Neural cell (in vitro differentiated cells): ENCODE measurements at regions not wholly inside any gene's neighbourhood (a gene's known extent, or its start where the extent isn't known, plus 50 kb on each side); places are given as distances from the start of the nearest gene placed in this dataset.

Experiments used
- H2AFZ ChIP-seq: fragments of 200-600, 300-800 bp; sonication (generic), shearing (Covaris generic); 2 replicates; pipeline ENCODE4 v1.6.0; 2014; ENCODE audit warnings: low read depth, mild to moderate bottlenecking, antibody characterized with exemption, low read length, moderate library complexity
- H3F3A ChIP-seq: fragments of 200-600 bp; shearing (Covaris generic); 2 replicates; pipeline ENCODE4 v1.6.1; 2016; ENCODE audit warnings: mild to moderate bottlenecking, moderate library complexity, mixed read lengths, antibody characterized with exemption, low read length; ENCODE audit not compliant: insufficient read depth, poor library complexity, severe bottlenecking
- H3K27ac ChIP-seq: fragments of 200-600, 300-800 bp; sonication (generic), shearing (Covaris generic); 2 replicates; pipeline ENCODE4 v1.5.1; 2014; ENCODE audit warnings: mild to moderate bottlenecking, low read length, moderate library complexity
- H3K27me3 ChIP-seq: fragments of 300-800, 200-600 bp; sonication (generic), shearing (Covaris generic); 2 replicates; pipeline ENCODE4 v1.6.0; 2014; ENCODE audit warnings: mild to moderate bottlenecking, low read depth, low read length, moderate library complexity; ENCODE audit not compliant: insufficient read depth
- H3K36me3 ChIP-seq: fragments of 300-800, 200-600 bp; sonication (generic), shearing (Covaris generic); 2 replicates; pipeline ENCODE4 v1.5.1; 2014; ENCODE audit warnings: mild to moderate bottlenecking, antibody characterized with exemption, low read length, moderate library complexity; ENCODE audit not compliant: insufficient read depth
- H3K4me2 ChIP-seq: fragments of 300-800, 200-600 bp; sonication (generic), shearing (Covaris generic); 2 replicates; pipeline ENCODE4 v1.6.0; 2014; ENCODE audit warnings: mild to moderate bottlenecking, low read length
- H3K4me3 ChIP-seq: fragments of 300-800, 200-600 bp; sonication (generic), shearing (Covaris generic); 2 replicates; pipeline ENCODE4 v1.5.1; 2014; ENCODE audit warnings: mild to moderate bottlenecking, low read length, moderate library complexity
- H3K79me2 ChIP-seq: fragments of 200-600 bp; shearing (Covaris generic); replicated peaks from 2 replicates; pipeline ENCODE4 v1.6.0; 2014; ENCODE audit warnings: mild to moderate bottlenecking, low read length, moderate library complexity; ENCODE audit not compliant: insufficient read depth
- H3K9ac ChIP-seq: fragments of 300-800, 200-600 bp; sonication (generic), shearing (Covaris generic); 2 replicates; pipeline ENCODE4 v1.6.1; 2016; ENCODE audit warnings: mild to moderate bottlenecking, low read length, mixed read lengths
- H3K9me2 ChIP-seq: fragments of 200-600 bp; shearing (Covaris generic); 2 replicates; pipeline ENCODE4 v1.6.1; 2016; ENCODE audit warnings: mild to moderate bottlenecking, low read length, mixed read lengths; ENCODE audit not compliant: insufficient read depth
- H3K9me3 ChIP-seq: fragments of 200-600, 300-800 bp; sonication (generic), shearing (Covaris generic); 2 replicates; pipeline ENCODE4 v1.6.1; 2016; ENCODE audit warnings: mild to moderate bottlenecking, mixed run types, low read length, moderate library complexity, mixed read lengths
- H4K20me1 ChIP-seq: fragments of 200-600 bp; shearing (Covaris generic); 2 replicates; pipeline ENCODE4 v1.6.1; 2016; ENCODE audit warnings: mild to moderate bottlenecking, mixed run types; ENCODE audit not compliant: insufficient read depth
- EP300 ChIP-seq: fragments of 450-650 bp; conservative IDR thresholded peaks from 2 replicates; pipeline ENCODE4 v1.6.1; 2014; ENCODE audit warnings: antibody characterized with exemption, mild to moderate bottlenecking, moderate library complexity; ENCODE audit not compliant: poor library complexity, severe bottlenecking
- EZH2 ChIP-seq: fragments of 200-600, 300-800 bp; shearing (Covaris generic), sonication (generic); IDR thresholded peaks from 2 replicates; pipeline ENCODE4 v1.6.1; 2014; ENCODE audit warnings: antibody characterized with exemption, low read length, borderline replicate concordance, mild to moderate bottlenecking; ENCODE audit not compliant: insufficient read depth, poor library complexity, severe bottlenecking
- MXI1 ChIP-seq: fragments of 450-650 bp; conservative IDR thresholded peaks from 2 replicates; pipeline ENCODE4 v1.6.1; 2014; ENCODE audit warnings: antibody characterized with exemption, mild to moderate bottlenecking; ENCODE audit not compliant: poor library complexity, severe bottlenecking
- POLR2AphosphoS5 ChIP-seq: IDR thresholded peaks from 2 replicates; pipeline ENCODE4 v1.6.1; 2012
- RAD21 ChIP-seq: fragments of 450-650 bp; conservative IDR thresholded peaks from 2 replicates; pipeline ENCODE4 v1.6.1; 2014; ENCODE audit warnings: antibody characterized with exemption, mild to moderate bottlenecking, moderate library complexity
- SMC3 ChIP-seq: fragments of 450-650 bp; conservative IDR thresholded peaks from 2 replicates; pipeline ENCODE4 v1.6.1; 2014; ENCODE audit warnings: antibody characterized with exemption, mild to moderate bottlenecking, moderate library complexity; ENCODE audit not compliant: poor library complexity
- TAF1 ChIP-seq: IDR thresholded peaks from 2 replicates; pipeline ENCODE4 v1.6.1; 2012; ENCODE audit warnings: low read depth
- TF ChIP-seq, protein P1 (sequence below): IDR thresholded peaks from 2 replicates; pipeline ENCODE4 v1.6.1; 2012; ENCODE audit warnings: borderline replicate concordance
- TF ChIP-seq, protein P2 (sequence below): fragments of 450-650 bp; IDR thresholded peaks from 2 replicates; pipeline ENCODE4 v1.5.1; 2014; ENCODE audit warnings: antibody characterized with exemption, mild to moderate bottlenecking, moderate library complexity; ENCODE audit not compliant: poor library complexity, severe bottlenecking

DNA sequence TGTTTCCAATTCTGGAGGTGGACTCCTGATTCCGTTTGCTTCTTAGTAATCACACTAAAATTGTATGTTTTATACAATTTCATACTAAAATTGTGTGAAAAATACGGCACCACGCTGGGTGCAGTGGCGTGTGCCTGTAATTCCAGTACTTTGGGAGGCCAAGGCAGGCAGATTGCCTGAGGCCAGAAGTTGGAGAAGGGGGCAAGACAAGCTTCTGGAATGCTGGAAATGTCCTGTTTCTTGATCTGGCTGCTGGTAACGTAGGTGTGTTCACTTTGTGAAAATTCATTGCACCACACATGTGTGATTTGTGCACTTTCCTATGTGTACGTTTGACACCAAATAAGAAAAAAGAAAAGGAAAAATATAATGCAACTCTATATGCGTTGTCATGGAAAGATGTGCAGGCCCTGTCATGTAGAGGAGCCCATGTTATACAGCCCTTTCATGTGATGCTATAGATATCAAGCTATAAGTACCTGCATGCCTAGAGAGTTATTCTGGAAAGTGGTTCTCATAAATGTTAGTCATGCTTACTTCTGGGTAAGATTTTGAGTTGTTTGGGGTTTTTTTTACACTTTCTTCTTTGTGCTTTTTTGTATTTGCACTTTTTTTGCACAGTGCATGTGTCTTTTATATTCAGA is 119.9 kb downstream of the TMEM174 start:
- peaks cover 70% of the 10 kb centered on the region for H3K27me3 ChIP-seq
- H3K9me2 ChIP-seq = no peaks in the 10 kb centered on the region

DNA sequence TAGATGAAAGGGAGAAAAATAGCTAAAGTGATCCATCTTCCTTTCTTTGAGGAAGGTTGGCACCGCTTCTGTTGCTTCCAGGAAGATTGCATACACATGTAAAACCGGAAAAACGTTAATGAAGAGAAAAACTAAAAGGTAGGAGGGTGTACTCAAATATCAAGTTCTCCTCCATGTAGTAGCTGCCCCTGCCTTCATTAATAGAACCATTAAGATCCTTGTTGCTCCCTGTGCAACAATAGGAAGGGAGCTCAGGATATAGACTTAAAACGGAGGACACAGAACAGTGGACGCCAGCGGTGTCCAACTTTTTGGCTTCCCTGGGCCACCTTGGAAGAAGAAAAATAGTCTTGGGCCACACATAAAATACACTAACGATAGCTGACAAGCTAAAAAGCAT is 118.9 kb downstream of the TMEM174 start:
- Histone ChIP-seq H3K9ac (no peak overlapping the region), H2AFZ (no peak overlapping the region), H3K9me2 (no peaks in the 10 kb centered on the region), H3K36me3 (no peaks in the 10 kb centered on the region), H3K4me3 (no peak overlapping the region), H3F3A (no peaks in the 10 kb centered on the region), H3K79me2 (no peaks in the 10 kb centered on the region), H3K9me3 (no peaks in the 10 kb centered on the region), H3K27ac (no peak overlapping the region), H4K20me1 (no peaks in the 10 kb centered on the region), H3K27me3 (peaks cover 60% of the 10 kb centered on the region), H3K4me2 (no peak overlapping the region)
- TF ChIP-seq, protein P1, sequence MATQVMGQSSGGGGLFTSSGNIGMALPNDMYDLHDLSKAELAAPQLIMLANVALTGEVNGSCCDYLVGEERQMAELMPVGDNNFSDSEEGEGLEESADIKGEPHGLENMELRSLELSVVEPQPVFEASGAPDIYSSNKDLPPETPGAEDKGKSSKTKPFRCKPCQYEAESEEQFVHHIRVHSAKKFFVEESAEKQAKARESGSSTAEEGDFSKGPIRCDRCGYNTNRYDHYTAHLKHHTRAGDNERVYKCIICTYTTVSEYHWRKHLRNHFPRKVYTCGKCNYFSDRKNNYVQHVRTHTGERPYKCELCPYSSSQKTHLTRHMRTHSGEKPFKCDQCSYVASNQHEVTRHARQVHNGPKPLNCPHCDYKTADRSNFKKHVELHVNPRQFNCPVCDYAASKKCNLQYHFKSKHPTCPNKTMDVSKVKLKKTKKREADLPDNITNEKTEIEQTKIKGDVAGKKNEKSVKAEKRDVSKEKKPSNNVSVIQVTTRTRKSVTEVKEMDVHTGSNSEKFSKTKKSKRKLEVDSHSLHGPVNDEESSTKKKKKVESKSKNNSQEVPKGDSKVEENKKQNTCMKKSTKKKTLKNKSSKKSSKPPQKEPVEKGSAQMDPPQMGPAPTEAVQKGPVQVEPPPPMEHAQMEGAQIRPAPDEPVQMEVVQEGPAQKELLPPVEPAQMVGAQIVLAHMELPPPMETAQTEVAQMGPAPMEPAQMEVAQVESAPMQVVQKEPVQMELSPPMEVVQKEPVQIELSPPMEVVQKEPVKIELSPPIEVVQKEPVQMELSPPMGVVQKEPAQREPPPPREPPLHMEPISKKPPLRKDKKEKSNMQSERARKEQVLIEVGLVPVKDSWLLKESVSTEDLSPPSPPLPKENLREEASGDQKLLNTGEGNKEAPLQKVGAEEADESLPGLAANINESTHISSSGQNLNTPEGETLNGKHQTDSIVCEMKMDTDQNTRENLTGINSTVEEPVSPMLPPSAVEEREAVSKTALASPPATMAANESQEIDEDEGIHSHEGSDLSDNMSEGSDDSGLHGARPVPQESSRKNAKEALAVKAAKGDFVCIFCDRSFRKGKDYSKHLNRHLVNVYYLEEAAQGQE = no peak
- TF ChIP-seq TAF1 (no peak), MXI1 (no peak), RAD21 (no peak), EZH2 (no peak), POLR2AphosphoS5 (no peak), SMC3 (no peak), EP300 (no peak)
- TF ChIP-seq, protein P2, sequence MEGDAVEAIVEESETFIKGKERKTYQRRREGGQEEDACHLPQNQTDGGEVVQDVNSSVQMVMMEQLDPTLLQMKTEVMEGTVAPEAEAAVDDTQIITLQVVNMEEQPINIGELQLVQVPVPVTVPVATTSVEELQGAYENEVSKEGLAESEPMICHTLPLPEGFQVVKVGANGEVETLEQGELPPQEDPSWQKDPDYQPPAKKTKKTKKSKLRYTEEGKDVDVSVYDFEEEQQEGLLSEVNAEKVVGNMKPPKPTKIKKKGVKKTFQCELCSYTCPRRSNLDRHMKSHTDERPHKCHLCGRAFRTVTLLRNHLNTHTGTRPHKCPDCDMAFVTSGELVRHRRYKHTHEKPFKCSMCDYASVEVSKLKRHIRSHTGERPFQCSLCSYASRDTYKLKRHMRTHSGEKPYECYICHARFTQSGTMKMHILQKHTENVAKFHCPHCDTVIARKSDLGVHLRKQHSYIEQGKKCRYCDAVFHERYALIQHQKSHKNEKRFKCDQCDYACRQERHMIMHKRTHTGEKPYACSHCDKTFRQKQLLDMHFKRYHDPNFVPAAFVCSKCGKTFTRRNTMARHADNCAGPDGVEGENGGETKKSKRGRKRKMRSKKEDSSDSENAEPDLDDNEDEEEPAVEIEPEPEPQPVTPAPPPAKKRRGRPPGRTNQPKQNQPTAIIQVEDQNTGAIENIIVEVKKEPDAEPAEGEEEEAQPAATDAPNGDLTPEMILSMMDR = no peak

More for the DNA sequence above, 119.9 kb downstream of the TMEM174 start:
- Histone ChIP-seq H3K4me2 (no peak overlapping the region), H3K27ac (no peak overlapping the region), H3K4me3 (no peak overlapping the region), H3K36me3 (no peaks in the 10 kb centered on the region), H2AFZ (no peak overlapping the region), H3K9ac (no peak overlapping the region), H3K9me3 (no peaks in the 10 kb centered on the region), H3F3A (no peaks in the 10 kb centered on the region), H4K20me1 (no peaks in the 10 kb centered on the region), H3K79me2 (no peaks in the 10 kb centered on the region)
- TF ChIP-seq EZH2 (no peak), EP300 (no peak), SMC3 (no peak), POLR2AphosphoS5 (no peak), TAF1 (no peak), MXI1 (no peak), RAD21 (no peak)
- TF ChIP-seq, protein P2 = no peak
- TF ChIP-seq, protein P1 = no peak
